Esophagus squamous epithelium (tissue), 5 donors: ENCODE measurements at regions not wholly inside any gene's neighbourhood (a gene's known extent, or its start where the extent isn't known, plus 50 kb on each side); places are given as distances from the start of the nearest gene placed in this dataset.

Source experiments
- DNase-seq: peaks from one replicate; lab custom pipeline; 2025; lab: John Stamatoyannopoulos, UW
- H3K27ac ChIP-seq, 4 donors: fragments of 200-600 bp; sonication (generic); one replicate each; pipeline ENCODE4 v1.5.1; 2016 to 2019; ENCODE audit warnings: mild to moderate bottlenecking in 1 of 4
- H3K27me3 ChIP-seq, 4 donors: fragments of 200-600 bp; sonication (generic); 1 replicate in 3 of 4; 2 replicates in 1 of 4; pipeline versions ENCODE4 v1.5.1 to v1.6.0; 2017 to 2021; ENCODE audit warnings: antibody characterized with exemption in 1 of 4
- H3K36me3 ChIP-seq, 3 donors: fragments of 200-600 bp; sonication (generic); one replicate each; pipeline ENCODE4 v1.5.1; 2016 to 2019
- H3K4me1 ChIP-seq, 3 donors: fragments of 200-600 bp; sonication (generic); one replicate each; pipeline ENCODE4 v1.5.1; 2017 to 2019
- H3K4me3 ChIP-seq, 4 donors: fragments of 200-600 bp; sonication (generic); 1 replicate in 3 of 4; 2 replicates in 1 of 4; pipeline ENCODE4 v1.5.1; 2016 to 2019; ENCODE audit warnings: mild to moderate bottlenecking in 2 of 4, moderate library complexity in 1 of 4
- H3K9me3 ChIP-seq, 3 donors: fragments of 200-600 bp; sonication (generic); one replicate each; pipeline ENCODE4 v1.5.1; 2016 to 2019
- CTCF ChIP-seq, 6 experiments: fragments of 450-650 bp in 4 of 6; fragments of 200-600 bp in 2 of 6; sonication (generic) in 2 of 6; IDR thresholded peaks; one replicate each; pipeline ENCODE4 v1.5.1; 2016 to 2019; ENCODE audit warnings: antibody characterized with exemption in 6 of 6, mild to moderate bottlenecking in 4 of 6, moderate library complexity in 4 of 6
- POLR2A ChIP-seq, 4 donors: fragments of 450-650 bp; IDR thresholded peaks; one replicate each; pipeline ENCODE4 v1.6.1; 2017; ENCODE audit warnings: antibody characterized with exemption in 4 of 4, mild to moderate bottlenecking in 4 of 4, moderate library complexity in 3 of 4
- WGBS, 2 donors: methylation state at CpG; one replicate each; pipeline ENCODE4 v1.1.5; 2018; 5-methylcytosine and 5-hydroxymethylcytosine counted together
- intact Hi-C: fragments of 100-400 bp; cut with DNase I; formaldehyde crosslinking; loops from one replicate; pipeline ENCODE4 v1.15.0; 2022
- donor health status: DM: yes; HTN: yes; CAD: no.

GRCh38 chr7:37541810-37542443 is 93.3 kb upstream of the ELMO1 start:
- Histone ChIP-seq H3K27me3 (no peaks in the 10 kb centered on the region), H3K36me3 (no peaks in the 10 kb centered on the region), H3K4me1 (no peaks in the 10 kb centered on the region), H3K27ac (no peak overlapping the region), H3K4me3 (no peak overlapping the region), H3K9me3 (no peaks in the 10 kb centered on the region)
- TF ChIP-seq CTCF (IDR thresholded peaks at IDR 0.05) (no peak), POLR2A (IDR thresholded peaks at IDR 0.05) (no peak)
- WGBS, 2 donors = 66 to 91% methylated on average over 3 of the region's 3 CpGs
- DNase-seq = no peak
- intact Hi-C loops = no loop called here

GRCh38 chr7:37545619-37546534 is 97.2 kb upstream of the ELMO1 start:
- no peak for TF ChIP-seq CTCF (IDR thresholded peaks at IDR 0.05)
- TF ChIP-seq POLR2A (IDR thresholded peaks at IDR 0.05) = no peak
- no peaks in the 10 kb centered on the region for H3K4me1 ChIP-seq
- intact Hi-C loops = no loop called here
- no peaks in the 10 kb centered on the region for H3K9me3 ChIP-seq
- H3K27ac ChIP-seq = no peak overlapping the region
- H3K36me3 ChIP-seq = no peaks in the 10 kb centered on the region
- 72 to 80% methylated on average over 7 of the region's 7 CpGs for WGBS, 2 donors
- no peak for DNase-seq
- H3K27me3 ChIP-seq = no peaks in the 10 kb centered on the region
- H3K4me3 ChIP-seq = no peak overlapping the region

- no peak for DNase-seq
- H3K4me1 ChIP-seq = no peaks in the 10 kb centered on the region
- intact Hi-C loops = no loop called here
- no peak overlapping the region for H3K4me3 ChIP-seq
- WGBS, 2 donors = 60 to 85% methylated on average over 3 of the region's 3 CpGs
- no peak for TF ChIP-seq CTCF (IDR thresholded peaks at IDR 0.05)
- H3K9me3 ChIP-seq = no peaks in the 10 kb centered on the region
- H3K36me3 ChIP-seq = no peaks in the 10 kb centered on the region
- no peak overlapping the region for H3K27ac ChIP-seq
- no peaks in the 10 kb centered on the region for H3K27me3 ChIP-seq
Measured at GRCh38 chr7:37546677-37547076, 98.0 kb upstream of the ELMO1 start.

- H3K4me3 ChIP-seq = no peak overlapping the region
- TF ChIP-seq CTCF (IDR thresholded peaks at IDR 0.05) (no peak), POLR2A (IDR thresholded peaks at IDR 0.05) (no peak)
- intact Hi-C loops = no loop called here
- no peak overlapping the region for H3K27ac ChIP-seq
- no peaks in the 10 kb centered on the region for H3K36me3 ChIP-seq
- DNase-seq = no peak
- H3K27me3 ChIP-seq = no peaks in the 10 kb centered on the region
- 39 to 58% methylated on average over 8 of the region's 8 CpGs for WGBS, 2 donors
- no peaks in the 10 kb centered on the region for H3K9me3 ChIP-seq
- H3K4me1 ChIP-seq = no peaks in the 10 kb centered on the region
Measured at GRCh38 chr7:37549076-37549931, 100.6 kb upstream of the ELMO1 start.
